Body of pancreas (tissue), 4 donors: ENCODE measurements at regions not wholly inside any gene's neighbourhood (a gene's known extent, or its start where the extent isn't known, plus 50 kb on each side); places are given as distances from the start of the nearest gene placed in this dataset.

ENCODE experiments used
- ATAC-seq: fragments of 150-250 bp; one replicate; pipeline ENCODE4 v1.9.1; 2016
- DNase-seq, 4 donors: peaks; one replicate each; pipeline ENCODE4 v3.0.0-alpha.2; 2019
- H3K27ac ChIP-seq, 4 donors: fragments of 200-600 bp; sonication (generic); 1 replicate in 3 of 4; 2 replicates in 1 of 4; pipeline versions ENCODE4 v1.5.1 to v1.6.1; 2016 to 2019; ENCODE audit warnings: mild to moderate bottlenecking in 1 of 4, mixed read lengths in 1 of 4, moderate library complexity in 1 of 4
- H3K27me3 ChIP-seq, 2 donors: fragments of 200-600 bp; sonication (generic); one replicate each; pipeline ENCODE4 v1.6.0; 2016; ENCODE audit warnings: mild to moderate bottlenecking in 1 of 2
- H3K36me3 ChIP-seq, 2 donors: fragments of 200-600 bp; sonication (generic); replicated peaks in 1 of 2; 2 replicates each; pipeline ENCODE4 v1.5.1; 2016; ENCODE audit warnings: low read depth in 2 of 2; ENCODE audit not compliant: insufficient read depth in 1 of 2
- H3K4me1 ChIP-seq: fragments of 200-600 bp; sonication (generic); one replicate; pipeline ENCODE4 v1.6.0; 2016
- H3K4me3 ChIP-seq, 2 donors: fragments of 200-600 bp; sonication (generic); 1 replicate in 1 of 2; 2 replicates in 1 of 2; pipeline ENCODE4 v1.5.1; 2016 to 2019
- H3K9me3 ChIP-seq, 3 donors: fragments of 200-600 bp; sonication (generic); 1 replicate in 2 of 3; 2 replicates in 1 of 3; pipeline ENCODE4 v1.5.1; 2016
- CTCF ChIP-seq, 7 experiments: fragments of 450-650 bp in 4 of 7; fragments of 200-600 bp in 3 of 7; sonication (generic) in 3 of 7; IDR thresholded peaks; one replicate each; pipeline ENCODE4 v1.5.1; 2016 to 2019; ENCODE audit warnings: antibody characterized with exemption in 7 of 7
- POLR2A ChIP-seq, 3 donors: fragments of 450-650 bp; IDR thresholded peaks; one replicate each; pipeline ENCODE4 v1.6.1; 2016; ENCODE audit warnings: antibody characterized with exemption in 3 of 3, mild to moderate bottlenecking in 2 of 3
- WGBS, 2 donors: methylation state at CpG; one replicate each; pipeline ENCODE4 v1.1.5; 2017; 5-methylcytosine and 5-hydroxymethylcytosine counted together
- intact Hi-C: fragments of 100-400 bp; cut with DNase I; formaldehyde crosslinking; loops from one replicate; pipeline ENCODE4 v1.15.1; 2023

GRCh38 chr2:175732531-175732930, 269.5 kb downstream of the LNPK start:
- Histone ChIP-seq H3K27ac (no peak overlapping the region), H3K36me3 (no peaks in the 10 kb centered on the region), H3K27me3 (no peaks in the 10 kb centered on the region), H3K4me3 (no peak overlapping the region), H3K9me3 (no peaks in the 10 kb centered on the region), H3K4me1 (no peaks in the 10 kb centered on the region)
- ATAC-seq (no peak), DNase-seq (no peak)
- intact Hi-C loops = no loop called here
- WGBS, 2 donors = 61 to 66% methylated on average over 2 of the region's 2 CpGs
- TF ChIP-seq CTCF (IDR thresholded peaks at IDR 0.05) (no peak), POLR2A (IDR thresholded peaks at IDR 0.05) (no peak)

GRCh38 chr2:175730050-175730449, 272.0 kb downstream of the LNPK start:
- ATAC-seq (no peak), DNase-seq (no peak)
- no peak overlapping the region for H3K4me3 ChIP-seq
- no peak overlapping the region for H3K27ac ChIP-seq
- intact Hi-C loops = no loop called here
- no peaks in the 10 kb centered on the region for H3K27me3 ChIP-seq
- WGBS, 2 donors = 9 to 21% methylated on average over 4 of the region's 4 CpGs
- no peak for TF ChIP-seq POLR2A (IDR thresholded peaks at IDR 0.05)
- no peak for TF ChIP-seq CTCF (IDR thresholded peaks at IDR 0.05)
- no peaks in the 10 kb centered on the region for H3K4me1 ChIP-seq
- no peaks in the 10 kb centered on the region for H3K36me3 ChIP-seq
- H3K9me3 ChIP-seq = no peaks in the 10 kb centered on the region

GRCh38 chr2:175729049-175729706, 272.9 kb downstream of the LNPK start:
- no peak for DNase-seq
- TF ChIP-seq CTCF (IDR thresholded peaks at IDR 0.05) (no peak), POLR2A (IDR thresholded peaks at IDR 0.05) (no peak)
- WGBS, 2 donors = 78 to 83% methylated on average over 4 of the region's 4 CpGs
- H3K36me3 ChIP-seq = no peaks in the 10 kb centered on the region
- no peaks in the 10 kb centered on the region for H3K9me3 ChIP-seq
- no peak overlapping the region for H3K4me3 ChIP-seq
- no peaks in the 10 kb centered on the region for H3K4me1 ChIP-seq
- intact Hi-C loops = no loop called here
- ATAC-seq = no peak
- no peak overlapping the region for H3K27ac ChIP-seq
- H3K27me3 ChIP-seq = no peaks in the 10 kb centered on the region

GRCh38 chr2:175728032-175728431, 274.0 kb downstream of the LNPK start:
- Histone ChIP-seq H3K9me3 (no peaks in the 10 kb centered on the region), H3K27ac (no peak overlapping the region), H3K4me3 (no peak overlapping the region), H3K36me3 (no peaks in the 10 kb centered on the region), H3K4me1 (no peaks in the 10 kb centered on the region), H3K27me3 (no peaks in the 10 kb centered on the region)
- intact Hi-C loops = no loop called here
- no peak for TF ChIP-seq POLR2A (IDR thresholded peaks at IDR 0.05)
- WGBS, 2 donors = 67 to 69% methylated on average over 4 of the region's 4 CpGs
- DNase-seq (no peak), ATAC-seq (no peak)

GRCh38 chr2:175726223-175726622, 275.8 kb downstream of the LNPK start:
- WGBS, 2 donors = 8 to 9% methylated on average over 2 of the region's 2 CpGs
- Histone ChIP-seq H3K36me3 (no peaks in the 10 kb centered on the region), H3K9me3 (no peaks in the 10 kb centered on the region), H3K4me3 (no peak overlapping the region), H3K4me1 (no peaks in the 10 kb centered on the region), H3K27me3 (no peaks in the 10 kb centered on the region), H3K27ac (no peak overlapping the region)
- intact Hi-C loops = no loop called here
- ATAC-seq = no peak
- DNase-seq = no peak
- TF ChIP-seq CTCF (IDR thresholded peaks at IDR 0.05) (no peak), POLR2A (IDR thresholded peaks at IDR 0.05) (no peak)
